CD4-positive, CD25-positive, alpha-beta regulatory T cell (primary cell): ENCODE measurements at regions not wholly inside any gene's neighbourhood (a gene's known extent, or its start where the extent isn't known, plus 50 kb on each side); places are given as distances from the start of the nearest gene placed in this dataset.

ENCODE experiments used
- ATAC-seq, 2 donors: fragments of 150-1000 bp; cut with Tn5 transposase; one replicate each; pipeline ENCODE4 v1.10.0; 2021; ENCODE audit warnings: low read depth in 2 of 2, moderate number of reproducible peaks in 2 of 2, moderate library complexity in 1 of 2
- DNase-seq, 3 donors: peaks; one replicate each; pipeline versions ENCODE4 v3.0.0 to v3.0.0-alpha.2; 2012 to 2022; ENCODE audit warnings: mixed read lengths in 1 of 3
- H3K27ac ChIP-seq: one replicate; pipeline ENCODE4 v1.7.0; 2013; ENCODE audit warnings: mild to moderate bottlenecking, low read length; ENCODE audit not compliant: insufficient read depth, poor library complexity, severe bottlenecking
- H3K27me3 ChIP-seq: one replicate; pipeline ENCODE4 v1.7.0; 2013; ENCODE audit warnings: low read length; ENCODE audit not compliant: control insufficient read depth, insufficient read depth
- H3K36me3 ChIP-seq: one replicate; pipeline ENCODE4 v1.7.0; 2013; ENCODE audit warnings: mild to moderate bottlenecking, low read length, moderate library complexity; ENCODE audit not compliant: control insufficient read depth, insufficient read depth
- H3K4me1 ChIP-seq: 2 replicates; pipeline ENCODE4 v1.7.0; 2013; ENCODE audit warnings: mild to moderate bottlenecking, low read length; ENCODE audit not compliant: insufficient read depth, control insufficient read depth, poor library complexity, severe bottlenecking
- H3K4me3 ChIP-seq: one replicate; pipeline ENCODE4 v1.7.0; 2013; ENCODE audit warnings: low read depth, mild to moderate bottlenecking, low read length, moderate library complexity
- H3K9me3 ChIP-seq, 2 experiments: 1 replicate in 1 of 2; 2 replicates in 1 of 2; pipeline ENCODE4 v1.7.0; 2013; ENCODE audit warnings: low read length in 2 of 2, mild to moderate bottlenecking in 1 of 2, moderate library complexity in 1 of 2; ENCODE audit not compliant: control insufficient read depth in 2 of 2
- H3K27ac Mint-ChIP-seq, 3 donors: one replicate each; pipeline ENCODE4 v1.8.0; 2020 to 2022; ENCODE audit warnings: mild to moderate bottlenecking in 3 of 3, mixed read lengths in 3 of 3, moderate library complexity in 2 of 3
- H3K27me3 Mint-ChIP-seq: one replicate; pipeline ENCODE4 v1.8.0; 2022; ENCODE audit warnings: mild to moderate bottlenecking, mixed read lengths
- H3K36me3 Mint-ChIP-seq: one replicate; pipeline ENCODE4 v1.8.0; 2020; ENCODE audit warnings: mixed read lengths
- H3K4me1 Mint-ChIP-seq, 4 donors: one replicate each; pipeline ENCODE4 v1.8.0; 2020 to 2022; ENCODE audit warnings: mixed read lengths in 4 of 4, mild to moderate bottlenecking in 1 of 4
- H3K4me3 Mint-ChIP-seq, 4 donors: one replicate each; pipeline ENCODE4 v1.8.0; 2020 to 2022; ENCODE audit warnings: mild to moderate bottlenecking in 4 of 4, mixed read lengths in 4 of 4, moderate library complexity in 3 of 4
- H3K9me3 Mint-ChIP-seq, 7 donors: one replicate each; pipeline ENCODE4 v1.8.0; 2020 to 2022; ENCODE audit warnings: mixed read lengths in 7 of 7, mild to moderate bottlenecking in 3 of 7, moderate library complexity in 2 of 7

GRCh38 chr12:77299001-77299400 is 233.6 kb upstream of the E2F7 start:
- no peak overlapping the region for H3K27ac ChIP-seq
- no peaks in the 10 kb centered on the region for H3K9me3 ChIP-seq
- ATAC-seq (no peak), DNase-seq (no peak)
- H3K27me3 ChIP-seq = no peaks in the 10 kb centered on the region
- Mint-ChIP-seq H3K36me3 (no peaks in the 10 kb centered on the region), H3K27me3 (no peaks in the 10 kb centered on the region), H3K27ac (no peak overlapping the region), H3K4me3 (no peak overlapping the region), H3K4me1 (no peaks in the 10 kb centered on the region), H3K9me3 (peaks cover 0 to 3% (median 0%) of the 10 kb centered on the region in 7 donors)
- no peak overlapping the region for H3K4me3 ChIP-seq
- H3K4me1 ChIP-seq = no peaks in the 10 kb centered on the region
- H3K36me3 ChIP-seq = no peaks in the 10 kb centered on the region

- Mint-ChIP-seq H3K9me3 (peaks cover 2 to 11% (median 3%) of the 10 kb centered on the region in 7 donors), H3K4me3 (no peak overlapping the region), H3K4me1 (no peaks in the 10 kb centered on the region), H3K27ac (no peak overlapping the region), H3K36me3 (no peaks in the 10 kb centered on the region), H3K27me3 (no peaks in the 10 kb centered on the region)
- H3K9me3 ChIP-seq = no peaks in the 10 kb centered on the region
- no peak overlapping the region for H3K4me3 ChIP-seq
- no peak for DNase-seq
- no peak for ATAC-seq
- no peak overlapping the region for H3K27ac ChIP-seq
- H3K4me1 ChIP-seq = no peaks in the 10 kb centered on the region
- no peaks in the 10 kb centered on the region for H3K36me3 ChIP-seq
- no peaks in the 10 kb centered on the region for H3K27me3 ChIP-seq
Observed at GRCh38 chr12:77294016-77294415, 228.6 kb upstream of the E2F7 start.

GRCh38 chr12:77274926-77275325 is 209.6 kb upstream of the E2F7 start:
- Histone ChIP-seq H3K4me1 (no peaks in the 10 kb centered on the region), H3K27me3 (no peaks in the 10 kb centered on the region), H3K36me3 (no peaks in the 10 kb centered on the region), H3K9me3 (no peaks in the 10 kb centered on the region), H3K4me3 (no peak overlapping the region), H3K27ac (no peak overlapping the region)
- H3K4me1 Mint-ChIP-seq = no peaks in the 10 kb centered on the region
- peaks cover 0 to 8% (median 2%) of the 10 kb centered on the region in 7 donors for H3K9me3 Mint-ChIP-seq
- H3K27ac Mint-ChIP-seq = no peak overlapping the region
- no peak overlapping the region for H3K4me3 Mint-ChIP-seq
- no peaks in the 10 kb centered on the region for H3K27me3 Mint-ChIP-seq
- no peaks in the 10 kb centered on the region for H3K36me3 Mint-ChIP-seq
- DNase-seq = no peak
- no peak for ATAC-seq

- no peak overlapping the region for H3K27ac ChIP-seq
- Mint-ChIP-seq H3K4me3 (no peak overlapping the region), H3K27me3 (no peaks in the 10 kb centered on the region), H3K4me1 (no peaks in the 10 kb centered on the region), H3K27ac (no peak overlapping the region), H3K36me3 (no peaks in the 10 kb centered on the region), H3K9me3 (peaks cover 0 to 5% (median 2%) of the 10 kb centered on the region in 7 donors)
- H3K4me3 ChIP-seq = no peak overlapping the region
- no peaks in the 10 kb centered on the region for H3K36me3 ChIP-seq
- ATAC-seq (no peak), DNase-seq (no peak)
- H3K27me3 ChIP-seq = no peaks in the 10 kb centered on the region
- H3K9me3 ChIP-seq = no peaks in the 10 kb centered on the region
- no peaks in the 10 kb centered on the region for H3K4me1 ChIP-seq
Observed at GRCh38 chr12:77273898-77274297, 208.5 kb upstream of the E2F7 start.

GRCh38 chr12:77256956-77257355 is 191.6 kb upstream of the E2F7 start:
- Histone ChIP-seq H3K4me1 (no peaks in the 10 kb centered on the region), H3K27ac (no peak overlapping the region), H3K27me3 (no peaks in the 10 kb centered on the region), H3K4me3 (no peak overlapping the region), H3K9me3 (no peaks in the 10 kb centered on the region), H3K36me3 (no peaks in the 10 kb centered on the region)
- Mint-ChIP-seq H3K27me3 (no peaks in the 10 kb centered on the region), H3K9me3 (peaks cover 0 to 8% (median 2%) of the 10 kb centered on the region in 7 donors), H3K4me1 (no peaks in the 10 kb centered on the region), H3K36me3 (no peaks in the 10 kb centered on the region), H3K27ac (no peak overlapping the region), H3K4me3 (no peak overlapping the region)
- ATAC-seq = no peak
- no peak for DNase-seq

- no peak overlapping the region for H3K4me3 Mint-ChIP-seq
- no peak for DNase-seq
- H3K27ac Mint-ChIP-seq = no peak overlapping the region
- no peaks in the 10 kb centered on the region for H3K4me1 Mint-ChIP-seq
- Histone ChIP-seq H3K27me3 (no peaks in the 10 kb centered on the region), H3K4me1 (no peaks in the 10 kb centered on the region), H3K4me3 (no peak overlapping the region), H3K9me3 (no peaks in the 10 kb centered on the region), H3K27ac (no peak overlapping the region), H3K36me3 (no peaks in the 10 kb centered on the region)
- no peak for ATAC-seq
- H3K36me3 Mint-ChIP-seq = no peaks in the 10 kb centered on the region
- H3K9me3 Mint-ChIP-seq = peaks cover 0 to 8% (median 3%) of the 10 kb centered on the region in 7 donors
- no peaks in the 10 kb centered on the region for H3K27me3 Mint-ChIP-seq
Observed at GRCh38 chr12:77253321-77253720, 188.0 kb upstream of the E2F7 start.

- H3K27me3 ChIP-seq = no peaks in the 10 kb centered on the region
- H3K4me3 Mint-ChIP-seq = no peak overlapping the region
- H3K9me3 Mint-ChIP-seq = peaks cover 0 to 10% (median 2%) of the 10 kb centered on the region in 7 donors
- H3K36me3 ChIP-seq = no peaks in the 10 kb centered on the region
- H3K9me3 ChIP-seq = no peaks in the 10 kb centered on the region
- H3K27me3 Mint-ChIP-seq = no peaks in the 10 kb centered on the region
- no peak overlapping the region for H3K27ac Mint-ChIP-seq
- no peak overlapping the region for H3K27ac ChIP-seq
- DNase-seq (no peak), ATAC-seq (no peak)
- H3K4me1 Mint-ChIP-seq = no peaks in the 10 kb centered on the region
- no peak overlapping the region for H3K4me3 ChIP-seq
- H3K4me1 ChIP-seq = no peaks in the 10 kb centered on the region
- no peaks in the 10 kb centered on the region for H3K36me3 Mint-ChIP-seq
Observed at GRCh38 chr12:77251799-77252198, 186.4 kb upstream of the E2F7 start.

GRCh38 chr12:77249892-77250291 is 184.5 kb upstream of the E2F7 start:
- H3K27ac ChIP-seq = no peak overlapping the region
- H3K9me3 ChIP-seq = no peaks in the 10 kb centered on the region
- no peaks in the 10 kb centered on the region for H3K36me3 Mint-ChIP-seq
- no peak overlapping the region for H3K27ac Mint-ChIP-seq
- no peaks in the 10 kb centered on the region for H3K36me3 ChIP-seq
- ATAC-seq (no peak), DNase-seq (no peak)
- peaks cover 0 to 10% (median 2%) of the 10 kb centered on the region in 7 donors for H3K9me3 Mint-ChIP-seq
- H3K4me3 ChIP-seq = no peak overlapping the region
- H3K27me3 ChIP-seq = no peaks in the 10 kb centered on the region
- no peaks in the 10 kb centered on the region for H3K27me3 Mint-ChIP-seq
- H3K4me3 Mint-ChIP-seq = no peak overlapping the region
- H3K4me1 Mint-ChIP-seq = no peaks in the 10 kb centered on the region
- no peaks in the 10 kb centered on the region for H3K4me1 ChIP-seq
